Endothelial cell of umbilical vein (primary cell): ENCODE measurements at regions not wholly inside any gene's neighbourhood (a gene's known extent, or its start where the extent isn't known, plus 50 kb on each side); places are given as distances from the start of the nearest gene placed in this dataset.
A peak's percentile ranks its signal among the peaks of the same experiment; 100 is the strongest.

Experiments
- CTCF ChIP-seq, 2 donors: IDR thresholded peaks; 1 replicate in 1 of 2; 2 replicates in 1 of 2; pipeline ENCODE4 v1.5.1; 2011; ENCODE audit warnings: low read length in 2 of 2, mild to moderate bottlenecking in 2 of 2, moderate library complexity in 2 of 2, control low read depth in 1 of 2, inconsistent platforms in 1 of 2, low read depth in 1 of 2; ENCODE audit not compliant: insufficient read depth in 1 of 2; ENCODE audit errors: extremely low read depth in 1 of 2
- EZH2 ChIP-seq: IDR thresholded peaks from 2 replicates; pipeline ENCODE4 v1.6.1; 2012; ENCODE audit warnings: borderline replicate concordance, low read depth, mild to moderate bottlenecking, moderate library complexity, low read length, inconsistent platforms; ENCODE audit not compliant: severe bottlenecking

GRCh38 chr9:4375424-4376200 lies 75.7 kb upstream of the GLIS3 start:
- TF ChIP-seq CTCF (IDR thresholded peaks at IDR 0.05; ENCODE audit: extremely low read depth in 1 of 2, insufficient read depth in 1 of 2, low read depth in 1 of 2, low read length in 2 of 2) (peak; percentile 18 to 23), EZH2 (no peak)
